ENCODE measurements at regions not wholly inside any gene's neighbourhood (a gene's known extent, or its start where the extent isn't known, plus 50 kb on each side); places are given as distances from the start of the nearest gene placed in this dataset.

DNA sequence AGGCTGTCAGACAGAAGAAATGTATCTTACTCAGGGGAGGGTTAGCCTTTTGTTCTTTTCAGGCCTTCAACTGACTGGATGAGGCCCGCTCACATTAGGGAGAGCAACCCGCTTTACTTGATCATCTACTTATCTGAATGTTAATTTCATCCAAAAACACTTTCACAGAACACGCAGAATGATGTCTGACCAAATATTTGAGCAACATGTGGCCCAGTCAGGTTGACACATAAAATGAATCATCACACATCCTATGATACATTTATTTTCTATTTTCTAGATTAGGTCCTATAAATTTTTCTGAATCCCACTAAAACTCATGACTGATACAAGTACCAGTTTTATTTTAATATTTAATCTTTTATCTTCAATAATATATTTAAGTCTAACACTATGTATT is 260.3 kb downstream of the IL15 start:
- H3K36me3 ChIP-seq (replicated peaks in 1 of 2; ENCODE audit: control extremely low read depth in 1 of 2, control insufficient read depth in 1 of 2, extremely low read depth in 1 of 2, insufficient read depth in 2 of 2, low read length in 1 of 2), result no peaks in the 10 kb centered on the region
- H3K27ac ChIP-seq (ENCODE audit: low read length in 2 of 2), result no peak overlapping the region
- no peak overlapping the region for H3K4me3 ChIP-seq (ENCODE audit: control extremely low read depth in 1 of 5, extremely low read depth in 1 of 5, insufficient read depth in 1 of 5, low read depth in 2 of 5, low read length in 4 of 5)
- DNase-seq, result no peak
- H2AFZ ChIP-seq (ENCODE audit: insufficient read depth, low read depth, low read length, poor library complexity, severe bottlenecking), result no peak overlapping the region
- no peak for ATAC-seq (ENCODE audit: low read depth)
- no peaks in the 10 kb centered on the region for H3K27me3 Mint-ChIP-seq
- H4K20me1 ChIP-seq (ENCODE audit: control insufficient read depth, insufficient read depth, low read length, poor library complexity, severe bottlenecking), result no peaks in the 10 kb centered on the region
- TF ChIP-seq EZH2 (IDR thresholded peaks at IDR 0.05; ENCODE audit: borderline replicate concordance, insufficient read depth, low read depth, low read length, poor library complexity, severe bottlenecking) (no peak), CTCF (IDR thresholded peaks at IDR 0.05) (no peak)
- H3K4me3 Mint-ChIP-seq, result no peak overlapping the region
- H3K9ac ChIP-seq (ENCODE audit: low read length), result no peak overlapping the region
- ChIA-PET CTCF (no interaction called here), POLR2A (no interaction called here)
- intact Hi-C loops (cut with micrococcal nuclease), result no loop called here
- no peaks in the 10 kb centered on the region for H3K9me3 Mint-ChIP-seq (ENCODE audit: insufficient read depth)
- no peak overlapping the region for H3K27ac Mint-ChIP-seq
- H3K4me1 ChIP-seq (ENCODE audit: control insufficient read depth in 2 of 2, insufficient read depth in 2 of 2, low read length in 2 of 2), result no peaks in the 10 kb centered on the region
- H3K4me2 ChIP-seq (replicated peaks; ENCODE audit: low read depth, low read length, poor library complexity, severe bottlenecking), result no peak overlapping the region
- no peaks in the 10 kb centered on the region for H3K27me3 ChIP-seq (replicated peaks in 1 of 4; ENCODE audit: control extremely low read depth in 1 of 4, control insufficient read depth in 3 of 4, insufficient read depth in 4 of 4, low read length in 3 of 4)
- no peaks in the 10 kb centered on the region for H3K9me3 ChIP-seq (ENCODE audit: control extremely low read depth in 1 of 3, control insufficient read depth in 2 of 3, insufficient read depth in 1 of 3, low read length in 2 of 3)
- no peaks in the 10 kb centered on the region for H3K79me2 ChIP-seq (ENCODE audit: control insufficient read depth, insufficient read depth, low read length)
- WGBS (ENCODE audit: insufficient coverage), result 93% methylated on average over 2 of the region's 3 CpGs
- H3K4me1 Mint-ChIP-seq, result no peaks in the 10 kb centered on the region

DNA sequence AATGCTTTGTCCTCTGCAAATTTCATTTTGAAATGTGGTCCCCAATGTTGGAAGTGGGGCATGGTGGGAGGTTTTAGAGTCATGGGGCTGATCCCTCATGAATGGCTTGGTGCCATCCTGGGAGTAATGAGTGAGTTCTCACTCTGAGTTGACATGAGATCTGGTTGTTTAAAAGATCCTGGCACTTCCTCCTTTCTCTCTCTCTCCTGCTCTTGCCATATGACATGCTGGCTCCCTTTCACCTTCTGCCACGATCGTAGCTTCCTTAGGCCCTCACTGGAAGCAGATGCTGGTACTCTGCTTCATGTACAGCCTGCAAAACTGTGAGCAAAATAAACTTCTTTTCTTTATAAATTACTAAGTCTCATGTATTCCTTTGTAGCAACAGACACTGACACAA is 262.0 kb downstream of the IL15 start:
- H3K27ac Mint-ChIP-seq, result no peak overlapping the region
- H3K9me3 Mint-ChIP-seq (ENCODE audit: insufficient read depth), result no peaks in the 10 kb centered on the region
- Histone ChIP-seq H3K4me3 (ENCODE audit: control extremely low read depth in 1 of 5, extremely low read depth in 1 of 5, insufficient read depth in 1 of 5, low read depth in 2 of 5, low read length in 4 of 5) (no peak overlapping the region), H3K79me2 (ENCODE audit: control insufficient read depth, insufficient read depth, low read length) (no peaks in the 10 kb centered on the region), H3K9me3 (ENCODE audit: control extremely low read depth in 1 of 3, control insufficient read depth in 2 of 3, insufficient read depth in 1 of 3, low read length in 2 of 3) (no peaks in the 10 kb centered on the region), H3K4me2 (replicated peaks; ENCODE audit: low read depth, low read length, poor library complexity, severe bottlenecking) (no peak overlapping the region), H2AFZ (ENCODE audit: insufficient read depth, low read depth, low read length, poor library complexity, severe bottlenecking) (no peak overlapping the region), H4K20me1 (ENCODE audit: control insufficient read depth, insufficient read depth, low read length, poor library complexity, severe bottlenecking) (no peaks in the 10 kb centered on the region), H3K9ac (ENCODE audit: low read length) (no peak overlapping the region), H3K27me3 (replicated peaks in 1 of 4; ENCODE audit: control extremely low read depth in 1 of 4, control insufficient read depth in 3 of 4, insufficient read depth in 4 of 4, low read length in 3 of 4) (no peaks in the 10 kb centered on the region), H3K4me1 (ENCODE audit: control insufficient read depth in 2 of 2, insufficient read depth in 2 of 2, low read length in 2 of 2) (no peaks in the 10 kb centered on the region), H3K36me3 (replicated peaks in 1 of 2; ENCODE audit: control extremely low read depth in 1 of 2, control insufficient read depth in 1 of 2, extremely low read depth in 1 of 2, insufficient read depth in 2 of 2, low read length in 1 of 2) (no peaks in the 10 kb centered on the region), H3K27ac (ENCODE audit: low read length in 2 of 2) (no peak overlapping the region)
- ATAC-seq (ENCODE audit: low read depth), result no peak
- intact Hi-C loops (cut with micrococcal nuclease), result no loop called here
- no peaks in the 10 kb centered on the region for H3K27me3 Mint-ChIP-seq
- TF ChIP-seq EZH2 (IDR thresholded peaks at IDR 0.05; ENCODE audit: borderline replicate concordance, insufficient read depth, low read depth, low read length, poor library complexity, severe bottlenecking), result no peak
- no peak for TF ChIP-seq CTCF (IDR thresholded peaks at IDR 0.05)
- no peak overlapping the region for H3K4me3 Mint-ChIP-seq
- WGBS (ENCODE audit: insufficient coverage), result 10% methylated on average over 2 of the region's 2 CpGs
- POLR2A ChIA-PET, result no interaction called here
- no peaks in the 10 kb centered on the region for H3K4me1 Mint-ChIP-seq
- DNase-seq, result no peak
- CTCF ChIA-PET, result no interaction called here
